ENCODE measurements at regions not wholly inside any gene's neighbourhood (a gene's known extent, or its start where the extent isn't known, plus 50 kb on each side); places are given as distances from the start of the nearest gene placed in this dataset.

- H3K27ac ChIP-seq (ENCODE audit: low read depth, low read length, poor library complexity, severe bottlenecking), result no peak overlapping the region
- BruUV-seq (replicated peaks), result no TSS peak
- H3K4me3 ChIP-seq (ENCODE audit: low read depth, low read length, poor library complexity, severe bottlenecking), result no peak overlapping the region
- H3K9me3 ChIP-seq (ENCODE audit: low read depth, low read length, poor library complexity, severe bottlenecking), result no peaks in the 10 kb centered on the region
- intact Hi-C loops (cut with micrococcal nuclease; ENCODE audit: unreplicated experiment), result no loop called here
- ChIA-PET CTCF (no interaction called here), POLR2A (ENCODE audit: low non-redundant PET) (no interaction called here)
- no peaks in the 10 kb centered on the region for H3K27me3 ChIP-seq (replicated peaks; ENCODE audit: insufficient read depth, low read depth, low read length, poor library complexity)
- TF ChIP-seq EZH2 (IDR thresholded peaks at IDR 0.05; ENCODE audit: borderline replicate concordance, low read depth, low read length, poor library complexity, severe bottlenecking) (no peak), CTCF (conservative IDR thresholded peaks at IDR 0.05; ENCODE audit: low read depth, low read length) (no peak)
- H3K4me1 ChIP-seq (ENCODE audit: insufficient read depth, low read length, poor library complexity, severe bottlenecking), result peaks cover 1% of the 10 kb centered on the region
- DNase-seq (ENCODE audit: low spot score), result no peak
- H3K36me3 ChIP-seq (ENCODE audit: insufficient read depth, low read length, poor library complexity, severe bottlenecking), result no peaks in the 10 kb centered on the region
Measured at GRCh38 chr7:123346766-123347165, 147.0 kb upstream of the SLC13A1 start.

GRCh38 chr7:123343611-123344010 lies 143.8 kb upstream of the SLC13A1 start:
- H3K4me3 ChIP-seq (ENCODE audit: low read depth, low read length, poor library complexity, severe bottlenecking), result no peak overlapping the region
- no TSS peak for BruUV-seq (replicated peaks)
- no peak overlapping the region for H3K27ac ChIP-seq (ENCODE audit: low read depth, low read length, poor library complexity, severe bottlenecking)
- H3K36me3 ChIP-seq (ENCODE audit: insufficient read depth, low read length, poor library complexity, severe bottlenecking), result no peaks in the 10 kb centered on the region
- POLR2A ChIA-PET (ENCODE audit: low non-redundant PET), result no interaction called here
- no peak for DNase-seq (ENCODE audit: low spot score)
- CTCF ChIA-PET, result no interaction called here
- H3K4me1 ChIP-seq (ENCODE audit: insufficient read depth, low read length, poor library complexity, severe bottlenecking), result no peaks in the 10 kb centered on the region
- H3K27me3 ChIP-seq (replicated peaks; ENCODE audit: insufficient read depth, low read depth, low read length, poor library complexity), result no peaks in the 10 kb centered on the region
- intact Hi-C loops (cut with micrococcal nuclease; ENCODE audit: unreplicated experiment), result no loop called here
- H3K9me3 ChIP-seq (ENCODE audit: low read depth, low read length, poor library complexity, severe bottlenecking), result no peaks in the 10 kb centered on the region
- TF ChIP-seq EZH2 (IDR thresholded peaks at IDR 0.05; ENCODE audit: borderline replicate concordance, low read depth, low read length, poor library complexity, severe bottlenecking) (no peak), CTCF (conservative IDR thresholded peaks at IDR 0.05; ENCODE audit: low read depth, low read length) (no peak)

- Histone ChIP-seq H3K36me3 (ENCODE audit: insufficient read depth, low read length, poor library complexity, severe bottlenecking) (no peaks in the 10 kb centered on the region), H3K27ac (ENCODE audit: low read depth, low read length, poor library complexity, severe bottlenecking) (no peak overlapping the region), H3K4me3 (ENCODE audit: low read depth, low read length, poor library complexity, severe bottlenecking) (no peak overlapping the region), H3K27me3 (replicated peaks; ENCODE audit: insufficient read depth, low read depth, low read length, poor library complexity) (no peaks in the 10 kb centered on the region), H3K4me1 (ENCODE audit: insufficient read depth, low read length, poor library complexity, severe bottlenecking) (no peaks in the 10 kb centered on the region), H3K9me3 (ENCODE audit: low read depth, low read length, poor library complexity, severe bottlenecking) (no peaks in the 10 kb centered on the region)
- no peak for TF ChIP-seq CTCF (conservative IDR thresholded peaks at IDR 0.05; ENCODE audit: low read depth, low read length)
- TF ChIP-seq EZH2 (IDR thresholded peaks at IDR 0.05; ENCODE audit: borderline replicate concordance, low read depth, low read length, poor library complexity, severe bottlenecking), result no peak
- ChIA-PET POLR2A (ENCODE audit: low non-redundant PET) (no interaction called here), CTCF (no interaction called here)
- intact Hi-C loops (cut with micrococcal nuclease; ENCODE audit: unreplicated experiment), result no loop called here
- BruUV-seq (replicated peaks), result no TSS peak
- no peak for DNase-seq (ENCODE audit: low spot score)
Measured at GRCh38 chr7:123341102-123341501, 141.3 kb upstream of the SLC13A1 start.
